ENCODE measurements at regions not wholly inside any gene's neighbourhood (a gene's known extent, or its start where the extent isn't known, plus 50 kb on each side); places are given as distances from the start of the nearest gene placed in this dataset.

DNA sequence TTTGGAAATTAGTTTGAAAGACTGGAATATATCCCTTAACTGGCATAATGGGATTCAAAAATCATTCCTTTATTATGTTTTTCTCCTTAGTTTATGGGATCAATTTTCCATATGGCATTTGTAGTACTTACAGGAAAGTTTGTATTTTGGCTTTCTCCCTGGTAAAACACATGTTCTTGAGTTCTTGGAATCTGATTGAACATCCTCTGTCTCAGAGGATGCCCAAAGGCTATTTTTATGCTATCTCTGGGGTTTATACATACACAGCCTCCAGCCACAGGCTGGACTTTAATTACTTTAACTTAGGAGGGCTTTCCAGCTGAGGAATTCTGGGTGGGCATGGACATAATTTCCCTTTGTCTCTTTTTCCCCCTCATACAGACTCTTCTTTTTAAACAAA is 236.4 kb downstream of the HGF start:
- DNase-seq (ENCODE audit: low read depth), result no peak

DNA sequence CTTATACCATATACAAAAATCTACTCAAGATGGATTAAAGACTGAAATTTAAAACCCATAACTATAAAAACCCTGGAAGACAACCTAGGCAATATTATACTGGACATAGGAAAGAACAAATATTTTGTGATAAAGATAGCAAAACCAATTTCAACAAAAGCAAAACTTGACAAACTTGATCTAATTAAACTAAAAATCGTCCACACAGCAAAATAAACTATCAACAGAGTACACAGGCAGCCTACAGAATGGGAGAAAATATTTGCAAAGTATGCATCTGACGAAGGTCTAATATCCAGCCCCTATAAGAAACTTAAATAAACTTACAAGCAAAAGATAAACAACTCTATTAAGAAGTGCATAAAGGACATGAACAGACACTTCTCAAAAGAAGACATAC is 240.1 kb downstream of the HGF start:
- no peak for DNase-seq (ENCODE audit: low read depth)

DNA sequence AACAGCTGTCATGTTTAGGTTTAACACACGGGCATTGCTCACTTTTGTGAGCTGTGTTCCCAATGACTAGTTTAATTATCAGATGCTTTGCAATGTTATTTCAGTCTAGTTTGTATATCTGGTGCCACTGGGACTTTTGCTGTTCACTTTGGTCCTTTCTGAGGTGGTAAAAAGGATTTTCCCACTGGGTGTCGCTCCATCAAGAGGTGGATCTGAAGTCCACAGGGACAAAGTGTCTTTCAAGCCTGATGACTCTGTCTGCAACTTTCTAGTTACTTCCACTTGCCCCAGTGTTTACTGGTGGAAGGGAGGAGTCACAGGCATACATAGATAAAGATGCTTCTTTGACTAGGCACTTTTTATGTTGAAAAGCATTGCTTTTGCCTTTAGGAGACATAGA is 242.2 kb downstream of the HGF start:
- DNase-seq (ENCODE audit: low read depth), result no peak

DNA sequence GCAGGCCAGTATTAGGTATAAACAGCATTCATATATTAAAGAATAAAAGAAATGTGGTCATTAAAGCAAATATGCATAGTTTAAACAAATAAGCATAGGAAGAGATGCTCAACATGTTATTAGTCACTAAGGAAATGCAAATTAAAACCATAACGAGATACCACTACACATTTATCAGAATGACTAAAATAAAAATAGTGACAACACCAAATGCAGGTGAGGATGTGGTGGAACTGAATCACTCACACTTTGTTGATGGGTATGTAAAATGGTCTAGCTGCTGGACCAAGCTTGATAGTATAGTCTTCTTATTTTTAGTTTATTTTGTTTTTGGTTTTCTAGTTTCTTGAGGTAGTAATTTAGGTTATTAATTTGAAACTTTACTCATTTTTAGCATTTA is 242.9 kb downstream of the HGF start:
- DNase-seq (ENCODE audit: low read depth), result no peak

GRCh38 chr7:81525841-81526240 is 244.0 kb downstream of the HGF start:
- DNase-seq (ENCODE audit: low read depth), result no peak

GRCh38 chr7:81519886-81520285 is 250.0 kb downstream of the HGF start:
- no peak for DNase-seq (ENCODE audit: low read depth)

GRCh38 chr7:81516898-81517297 is 252.9 kb downstream of the HGF start:
- DNase-seq (ENCODE audit: low read depth), result no peak

DNA sequence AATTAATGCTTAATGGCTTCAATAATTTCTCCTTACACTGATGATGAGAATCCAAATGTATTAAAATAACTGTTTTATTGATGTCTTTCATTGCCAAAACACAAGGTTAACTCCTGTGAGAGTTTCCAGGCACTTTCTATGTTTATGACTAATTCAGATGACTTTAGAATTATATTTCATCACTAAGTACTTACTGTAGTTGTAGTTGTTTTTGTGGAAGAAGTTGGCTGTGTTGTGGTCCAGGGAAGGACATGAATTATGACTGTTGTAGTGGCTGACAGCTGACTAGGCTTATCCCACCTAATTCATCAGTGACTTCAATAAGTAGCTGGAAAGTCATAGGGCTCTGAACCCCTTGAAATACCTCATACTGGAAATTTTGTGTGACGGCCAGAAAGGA is 254.8 kb downstream of the HGF start:
- peak; percentile 69 for DNase-seq (ENCODE audit: low read depth)

- no peak for DNase-seq (ENCODE audit: low read depth)
These were observed 255.3 kb downstream of the HGF start for GRCh38 chr7:81514546-81514945.

- no peak for DNase-seq (ENCODE audit: low read depth)
These were observed 259.7 kb downstream of the HGF start for GRCh38 chr7:81510122-81510521.

DNA sequence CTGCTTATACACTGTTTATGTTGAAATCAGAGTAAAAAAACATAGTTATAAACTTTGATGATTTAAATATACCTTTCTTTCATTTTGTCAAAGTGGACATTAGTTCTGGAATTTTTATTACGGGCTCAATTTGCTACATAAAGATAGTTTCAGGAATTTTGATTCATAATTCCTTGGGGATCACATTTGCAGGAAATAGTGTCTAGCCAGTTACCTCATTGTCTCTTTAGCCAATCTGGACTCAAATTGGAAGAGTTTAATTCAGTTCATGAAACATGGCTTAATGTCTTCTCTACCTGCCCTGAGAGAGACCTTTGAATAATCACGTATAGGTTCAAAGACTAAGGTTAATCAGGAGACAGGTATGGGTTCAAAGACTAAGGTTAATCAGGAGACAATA is 262.6 kb downstream of the HGF start:
- DNase-seq (ENCODE audit: low read depth), result no peak

DNA sequence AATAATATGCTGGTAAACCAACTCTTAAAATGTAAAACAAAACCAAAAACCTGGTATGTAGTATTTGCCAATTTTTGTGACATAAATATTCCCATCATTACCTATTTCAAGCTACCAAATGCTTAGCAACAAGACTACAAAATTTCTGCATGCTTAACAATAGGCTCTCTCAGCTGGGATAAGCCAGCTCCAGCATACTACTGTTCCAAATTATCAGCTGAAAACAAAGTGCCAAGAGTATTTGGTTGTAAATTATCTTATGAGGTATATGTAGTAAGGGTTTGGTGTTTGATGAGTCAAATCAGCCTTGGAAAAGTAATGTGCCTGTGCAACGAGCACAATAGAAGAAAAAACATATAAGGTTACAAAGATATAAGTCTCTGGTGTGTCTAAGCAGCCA is 263.2 kb downstream of the HGF start:
- no peak for DNase-seq (ENCODE audit: low read depth)

GRCh38 chr7:81503771-81504170 is 266.1 kb downstream of the HGF start:
- DNase-seq (ENCODE audit: low read depth), result no peak

DNA sequence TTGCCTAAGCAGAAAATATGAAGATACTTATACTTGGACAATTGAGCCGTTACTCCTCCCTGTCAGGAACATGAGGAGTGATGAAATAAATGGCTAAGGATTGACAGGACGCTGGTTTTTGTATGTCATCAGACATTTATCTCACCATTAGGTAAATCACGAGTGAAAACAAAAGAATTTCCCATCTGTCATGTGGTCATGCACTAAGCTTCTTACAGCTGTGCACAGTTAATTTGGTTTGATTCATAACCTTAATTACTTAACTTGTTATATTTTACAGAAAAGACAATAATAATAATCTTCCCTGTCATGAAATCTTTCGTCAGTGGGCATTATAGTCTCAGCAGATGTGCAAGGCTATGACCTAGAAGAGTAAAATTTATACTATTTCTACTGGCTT is 266.5 kb downstream of the HGF start:
- DNase-seq (ENCODE audit: low read depth), result no peak

DNA sequence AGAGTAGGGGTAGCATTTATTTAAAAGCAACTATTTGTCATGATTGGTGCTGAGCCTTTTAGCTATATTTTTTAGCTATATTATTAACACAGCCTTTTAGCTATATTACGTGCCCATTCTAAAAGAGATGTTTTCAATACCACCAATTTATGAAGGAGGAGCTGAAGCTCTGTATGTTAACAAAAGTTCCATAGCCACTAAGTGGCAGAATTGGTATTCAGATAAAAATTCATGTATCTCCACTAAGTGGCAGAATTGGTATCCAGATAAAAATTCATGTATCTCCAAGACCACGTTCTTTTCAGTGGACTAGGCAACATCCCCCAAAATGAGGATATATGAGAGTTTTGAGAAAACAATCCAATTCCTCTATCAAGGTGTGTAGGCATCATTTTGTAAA is 268.6 kb downstream of the HGF start:
- peak; percentile 60 for DNase-seq (ENCODE audit: low read depth)

DNA sequence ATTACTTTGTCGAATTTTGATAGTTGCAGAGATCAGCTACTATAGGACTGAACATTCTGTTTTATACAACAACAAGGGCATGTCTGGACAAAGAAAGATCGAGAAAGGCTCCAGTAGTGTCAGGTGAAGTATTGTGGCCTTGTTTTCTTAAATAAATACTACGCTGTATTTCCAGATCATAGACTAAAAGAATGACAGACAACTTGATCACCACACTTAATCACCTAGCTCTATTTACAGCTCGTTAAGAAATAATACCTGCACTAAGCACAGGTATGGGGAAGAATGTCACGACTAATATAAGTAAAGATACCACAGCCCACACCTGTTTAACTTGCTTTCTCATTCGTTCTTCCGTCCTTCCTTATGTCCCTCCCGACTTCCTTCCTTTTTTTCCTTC is 269.2 kb downstream of the HGF start:
- DNase-seq (ENCODE audit: low read depth), result no peak

DNA sequence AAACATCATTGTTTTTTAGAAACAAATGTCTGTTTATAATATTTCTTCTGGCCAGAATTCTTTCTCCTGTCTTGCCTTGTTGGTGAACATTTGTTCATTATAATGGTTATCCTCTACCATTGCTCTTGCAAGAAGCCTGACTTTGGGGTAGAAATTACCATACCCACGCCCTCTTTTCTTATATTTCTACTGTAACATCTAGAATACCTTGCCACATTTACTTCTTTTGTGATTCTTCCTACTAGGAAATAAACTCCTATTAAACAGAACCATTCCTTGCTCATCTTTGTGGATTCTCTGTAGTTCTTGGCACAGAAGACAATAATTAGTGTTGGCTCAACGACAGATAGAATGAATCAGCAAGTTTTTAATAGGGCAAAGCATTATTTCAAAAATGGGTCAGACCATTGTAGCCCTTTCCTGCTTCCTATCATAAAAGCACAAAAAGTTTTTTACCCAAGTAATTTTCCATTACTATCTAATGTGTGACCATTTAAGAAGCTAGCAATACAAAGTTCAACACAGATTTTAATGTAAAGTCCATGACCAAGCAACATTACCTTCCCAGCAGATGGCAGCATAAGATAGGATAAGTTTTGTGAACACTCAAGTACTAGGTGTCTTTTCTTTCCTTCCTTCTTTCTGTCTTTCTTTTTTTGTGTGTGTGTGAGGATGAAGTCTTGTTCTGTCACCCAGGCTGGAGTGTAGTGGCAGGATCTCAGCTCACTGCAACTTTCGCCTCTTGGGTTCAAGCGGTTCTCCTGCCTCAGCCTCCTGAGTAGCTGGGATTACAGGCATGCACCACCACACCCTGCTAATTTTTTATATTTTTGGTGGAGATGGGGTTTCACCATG is 270.4 kb downstream of the HGF start:
- peak; percentile 89 for DNase-seq (ENCODE audit: low read depth)

- no peak for DNase-seq (ENCODE audit: low read depth)
These were observed 271.7 kb downstream of the HGF start for GRCh38 chr7:81498176-81498575.

GRCh38 chr7:81492910-81493309 is 276.9 kb downstream of the HGF start:
- no peak for DNase-seq (ENCODE audit: low read depth)

DNA sequence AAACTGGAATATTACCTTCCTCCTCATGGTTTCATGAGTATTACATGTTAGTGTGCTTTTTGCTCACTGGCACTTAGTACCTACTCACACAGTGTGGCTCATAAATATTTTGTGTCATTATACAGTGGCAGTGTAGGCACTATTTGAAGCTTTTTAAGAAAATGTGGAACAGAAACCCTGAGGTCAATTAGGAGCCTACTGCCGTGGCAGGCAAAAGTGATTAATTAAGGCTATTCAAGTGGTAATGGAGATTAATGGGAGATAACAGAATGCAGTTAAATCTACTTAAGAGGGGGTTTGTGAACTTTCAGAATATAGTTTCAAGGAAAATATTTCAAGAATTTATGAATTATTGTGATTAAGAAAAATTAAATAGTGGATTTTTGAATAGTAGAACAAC is 277.6 kb downstream of the HGF start:
- DNase-seq (ENCODE audit: low read depth), result no peak

DNA sequence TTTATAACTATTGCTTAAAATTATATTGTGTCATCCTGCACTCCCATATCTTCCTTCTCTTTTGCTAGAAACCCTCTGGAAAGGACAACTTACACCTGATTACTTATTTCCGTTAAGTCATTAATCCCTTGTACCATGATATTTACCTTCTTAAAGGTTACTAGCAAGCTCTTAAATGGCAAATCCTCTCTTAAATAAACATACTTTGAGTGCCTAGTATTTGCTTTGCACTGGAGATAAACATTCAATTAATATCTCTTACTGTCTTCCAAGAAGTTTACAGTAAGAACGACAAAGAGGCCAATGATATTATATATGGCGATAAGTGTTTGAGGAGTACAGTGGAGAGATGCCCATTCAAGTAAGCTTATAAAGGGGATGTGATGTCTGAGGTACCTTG is 278.3 kb downstream of the HGF start:
- no peak for DNase-seq (ENCODE audit: low read depth)

- DNase-seq (ENCODE audit: low read depth), result no peak
These were observed 281.6 kb downstream of the HGF start for GRCh38 chr7:81488210-81488609.

- DNase-seq (ENCODE audit: low read depth), result no peak
These were observed 282.3 kb downstream of the HGF start for GRCh38 chr7:81487516-81487915.

DNA sequence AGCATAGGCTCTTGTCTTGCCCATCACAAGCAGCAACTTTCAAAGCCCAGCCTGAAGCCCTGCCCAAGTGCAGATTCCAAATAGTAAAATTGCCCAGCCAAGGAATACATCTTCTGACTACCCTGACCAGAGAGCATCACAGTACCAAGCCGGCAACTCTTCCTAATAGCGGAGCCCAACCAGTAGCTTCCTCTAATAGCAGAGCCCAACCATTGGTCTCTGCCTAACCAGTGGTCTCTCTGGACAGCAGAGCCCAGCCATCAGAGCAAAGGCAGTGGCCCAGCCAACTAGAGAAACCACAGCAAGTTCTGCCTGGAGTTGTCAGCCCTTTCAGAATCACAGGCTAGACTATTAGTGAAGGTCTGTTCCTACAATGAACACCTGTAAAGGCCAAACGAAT is 285.6 kb downstream of the HGF start:
- DNase-seq (ENCODE audit: low read depth), result peak; percentile 94

Data from myocyte (in vitro differentiated cells).